GM12801 (cell line): ENCODE measurements at regions not wholly inside any gene's neighbourhood (a gene's known extent, or its start where the extent isn't known, plus 50 kb on each side); places are given as distances from the start of the nearest gene placed in this dataset.

Experiments
- TF ChIP-seq, protein P1 (sequence below): IDR thresholded peaks from one replicate; pipeline ENCODE4 v1.5.1; 2011; ENCODE audit warnings: control low read depth; ENCODE audit not compliant: insufficient read length; ENCODE audit errors: extremely low read depth

DNA sequence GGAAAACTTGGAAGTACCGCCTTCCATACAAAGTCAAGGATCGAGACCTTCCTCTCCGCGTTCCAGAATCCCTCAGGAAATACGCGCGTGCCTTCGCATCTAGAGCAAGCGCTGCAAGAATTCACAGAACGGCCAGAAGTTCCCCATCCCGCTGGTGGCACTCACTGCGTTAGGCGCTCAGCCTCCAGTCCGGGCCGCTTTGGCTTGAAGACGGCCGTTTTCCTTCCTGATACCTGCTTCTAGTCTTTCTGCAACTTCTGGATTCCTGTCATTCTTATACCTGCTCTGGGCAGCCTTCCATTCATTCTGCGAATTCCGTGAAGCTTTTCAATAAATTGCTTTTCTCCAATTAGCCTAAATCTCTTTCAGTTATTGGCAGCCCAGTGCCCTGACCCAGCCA, 896.4 kb downstream of the TRIML1 start:
- TF ChIP-seq, protein P1, sequence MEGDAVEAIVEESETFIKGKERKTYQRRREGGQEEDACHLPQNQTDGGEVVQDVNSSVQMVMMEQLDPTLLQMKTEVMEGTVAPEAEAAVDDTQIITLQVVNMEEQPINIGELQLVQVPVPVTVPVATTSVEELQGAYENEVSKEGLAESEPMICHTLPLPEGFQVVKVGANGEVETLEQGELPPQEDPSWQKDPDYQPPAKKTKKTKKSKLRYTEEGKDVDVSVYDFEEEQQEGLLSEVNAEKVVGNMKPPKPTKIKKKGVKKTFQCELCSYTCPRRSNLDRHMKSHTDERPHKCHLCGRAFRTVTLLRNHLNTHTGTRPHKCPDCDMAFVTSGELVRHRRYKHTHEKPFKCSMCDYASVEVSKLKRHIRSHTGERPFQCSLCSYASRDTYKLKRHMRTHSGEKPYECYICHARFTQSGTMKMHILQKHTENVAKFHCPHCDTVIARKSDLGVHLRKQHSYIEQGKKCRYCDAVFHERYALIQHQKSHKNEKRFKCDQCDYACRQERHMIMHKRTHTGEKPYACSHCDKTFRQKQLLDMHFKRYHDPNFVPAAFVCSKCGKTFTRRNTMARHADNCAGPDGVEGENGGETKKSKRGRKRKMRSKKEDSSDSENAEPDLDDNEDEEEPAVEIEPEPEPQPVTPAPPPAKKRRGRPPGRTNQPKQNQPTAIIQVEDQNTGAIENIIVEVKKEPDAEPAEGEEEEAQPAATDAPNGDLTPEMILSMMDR: no peak

GRCh38 chr4:189036906-189037305, 897.7 kb downstream of the TRIML1 start:
- TF ChIP-seq, protein P1: no peak

GRCh38 chr4:189046642-189047041, 894.0 kb upstream of the FRG1 start:
- TF ChIP-seq, protein P1: no peak

- TF ChIP-seq, protein P1: no peak
These were observed 892.6 kb upstream of the FRG1 start for GRCh38 chr4:189048119-189048518.

DNA sequence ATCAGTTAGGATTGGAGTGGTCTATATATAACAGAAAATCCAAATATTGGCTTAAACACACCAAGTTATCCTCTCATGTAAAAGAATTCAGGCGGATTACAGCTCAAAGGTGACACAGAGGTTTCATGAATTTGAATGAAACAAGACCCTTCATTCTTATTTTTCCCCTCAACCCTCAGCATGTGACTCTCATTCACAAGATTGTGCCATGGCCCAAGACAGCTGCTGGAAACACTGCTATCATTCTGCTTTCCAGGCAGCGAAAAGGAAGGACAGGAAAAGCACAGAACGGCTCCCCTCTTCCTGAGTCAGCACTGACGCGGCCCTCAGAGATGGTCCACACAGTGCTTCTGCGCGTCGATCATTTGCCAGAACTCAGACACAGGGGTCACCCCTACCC, 891.0 kb upstream of the FRG1 start:
- TF ChIP-seq, protein P1: no peak

- TF ChIP-seq, protein P1: no peak
These were observed 890.0 kb upstream of the FRG1 start for GRCh38 chr4:189050643-189051042.

DNA sequence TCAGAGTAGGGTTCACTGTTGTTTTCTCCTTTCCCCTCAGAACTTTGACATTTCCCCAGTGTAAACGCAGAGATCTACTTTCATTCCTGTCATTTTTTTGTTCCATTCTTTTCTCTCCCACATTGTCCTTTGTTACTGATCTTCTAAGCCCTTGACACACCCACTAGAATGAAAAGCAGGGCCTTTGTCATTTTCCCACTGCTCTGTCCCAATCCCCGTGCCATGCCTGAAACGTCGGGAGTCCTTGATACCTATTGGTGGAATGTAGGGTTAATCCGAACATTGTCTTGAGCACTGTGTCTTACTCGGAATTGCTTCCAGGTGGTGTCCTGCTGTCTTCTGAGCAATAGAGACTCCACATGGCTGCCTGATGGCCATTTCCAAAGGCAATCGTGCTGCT, 887.1 kb upstream of the FRG1 start:
- TF ChIP-seq, protein P1: no peak

GRCh38 chr4:189060104-189060503, 880.6 kb upstream of the FRG1 start:
- TF ChIP-seq, protein P1: no peak
